Activated CD8-positive, alpha-beta memory T cell treated with anti-CD3 and anti-CD28 coated beads, Interleukin-2, amount 10 ng/mL, durations not matched to agents 7 days and 5 days (primary cell): ENCODE measurements at regions not wholly inside any gene's neighbourhood (a gene's known extent, or its start where the extent isn't known, plus 50 kb on each side); places are given as distances from the start of the nearest gene placed in this dataset.
"Not testable (repeated sequence)": the region's sequence is repeated elsewhere in the genome, so short reads cannot be mapped to it uniquely, and the experiment has no call there.

Experiments
- ATAC-seq: fragments of 150-1000 bp; cut with Tn5 transposase; one replicate; pipeline ENCODE4 v1.10.0; 2021; ENCODE audit warnings: moderate library complexity
- CTCF ChIA-PET: fragments of 350-600 bp; sonication (Branson Sonifier 250); formaldehyde crosslinking; loops from one replicate; lab custom pipeline; 2021; ENCODE audit warnings: antibody characterized with exemption; lab: Charles Lee
- DNase-seq: peaks from one replicate; pipeline ENCODE4 v3.0.0-alpha.2; 2020
- H3K27ac Mint-ChIP-seq: one replicate; pipeline ENCODE4 v1.8.0; 2021; ENCODE audit warnings: mild to moderate bottlenecking, mixed read lengths
- H3K27me3 Mint-ChIP-seq: one replicate; pipeline ENCODE4 v1.8.0; 2021; ENCODE audit warnings: mixed read lengths
- H3K36me3 Mint-ChIP-seq: one replicate; pipeline ENCODE4 v1.8.0; 2021; ENCODE audit warnings: mild to moderate bottlenecking, mixed read lengths
- H3K4me1 Mint-ChIP-seq: one replicate; pipeline ENCODE4 v1.8.0; 2021; ENCODE audit warnings: mixed read lengths
- H3K4me3 Mint-ChIP-seq: one replicate; pipeline ENCODE4 v1.8.0; 2021; ENCODE audit warnings: mild to moderate bottlenecking, moderate library complexity, mixed read lengths
- H3K9me3 Mint-ChIP-seq: one replicate; pipeline ENCODE4 v1.8.0; 2022; ENCODE audit warnings: low read depth, mixed read lengths

GRCh38 chrX:125533352-125533751 lies 213.7 kb downstream of the TEX13C start:
- Mint-ChIP-seq H3K36me3 (no peaks in the 10 kb centered on the region), H3K9me3 (no peaks in the 10 kb centered on the region), H3K4me3 (no peak overlapping the region), H3K27ac (no peak overlapping the region), H3K4me1 (no peaks in the 10 kb centered on the region), H3K27me3 (no peaks in the 10 kb centered on the region)
- ATAC-seq (no peak), DNase-seq (no peak)
- CTCF ChIA-PET: no interaction called here

GRCh38 chrX:125544031-125544660 lies 224.5 kb downstream of the TEX13C start:
- H3K4me3 Mint-ChIP-seq: no peak overlapping the region
- H3K27me3 Mint-ChIP-seq: no peaks in the 10 kb centered on the region
- H3K9me3 Mint-ChIP-seq: no peaks in the 10 kb centered on the region
- DNase-seq: no peak
- no peak overlapping the region for H3K27ac Mint-ChIP-seq
- no peaks in the 10 kb centered on the region for H3K36me3 Mint-ChIP-seq
- CTCF ChIA-PET: no interaction called here
- ATAC-seq: no peak
- H3K4me1 Mint-ChIP-seq: no peaks in the 10 kb centered on the region

- Mint-ChIP-seq H3K9me3 (no peaks in the 10 kb centered on the region), H3K36me3 (no peaks in the 10 kb centered on the region), H3K4me1 (no peaks in the 10 kb centered on the region), H3K4me3 (no peak overlapping the region), H3K27me3 (no peaks in the 10 kb centered on the region), H3K27ac (no peak overlapping the region)
- no peak for ATAC-seq
- no peak for DNase-seq
- CTCF ChIA-PET: no interaction called here
Observed at GRCh38 chrX:125544856-125545255, 225.2 kb downstream of the TEX13C start.

GRCh38 chrX:125577479-125577878 lies 257.8 kb downstream of the TEX13C start:
- no peaks in the 10 kb centered on the region for H3K27me3 Mint-ChIP-seq
- ATAC-seq (no peak), DNase-seq (no peak)
- no peaks in the 10 kb centered on the region for H3K36me3 Mint-ChIP-seq
- no peak overlapping the region for H3K27ac Mint-ChIP-seq
- H3K4me3 Mint-ChIP-seq: no peak overlapping the region
- CTCF ChIA-PET: no interaction called here
- H3K9me3 Mint-ChIP-seq: no peaks in the 10 kb centered on the region
- no peaks in the 10 kb centered on the region for H3K4me1 Mint-ChIP-seq

- no peaks in the 10 kb centered on the region for H3K4me1 Mint-ChIP-seq
- H3K27me3 Mint-ChIP-seq: no peaks in the 10 kb centered on the region
- no peak overlapping the region for H3K4me3 Mint-ChIP-seq
- no peak overlapping the region for H3K27ac Mint-ChIP-seq
- ATAC-seq (no peak), DNase-seq (no peak)
- CTCF ChIA-PET: no interaction called here
- H3K36me3 Mint-ChIP-seq: no peaks in the 10 kb centered on the region
- H3K9me3 Mint-ChIP-seq: no peaks in the 10 kb centered on the region
Observed at GRCh38 chrX:125604448-125604847, 284.8 kb downstream of the TEX13C start.

GRCh38 chrX:125605145-125605544 lies 285.5 kb downstream of the TEX13C start:
- Mint-ChIP-seq H3K27me3 (no peaks in the 10 kb centered on the region), H3K27ac (no peak overlapping the region), H3K4me3 (no peak overlapping the region), H3K9me3 (no peaks in the 10 kb centered on the region), H3K36me3 (no peaks in the 10 kb centered on the region), H3K4me1 (no peaks in the 10 kb centered on the region)
- DNase-seq (no peak), ATAC-seq (no peak)
- CTCF ChIA-PET: no interaction called here

GRCh38 chrX:125614591-125615343 lies 295.1 kb downstream of the TEX13C start:
- DNase-seq, H3K9me3 Mint-ChIP-seq, H3K36me3 Mint-ChIP-seq, H3K27ac Mint-ChIP-seq, ATAC-seq, H3K27me3 Mint-ChIP-seq, CTCF ChIA-PET, H3K4me1 Mint-ChIP-seq, H3K4me3 Mint-ChIP-seq: not testable (repeated sequence)

DNA sequence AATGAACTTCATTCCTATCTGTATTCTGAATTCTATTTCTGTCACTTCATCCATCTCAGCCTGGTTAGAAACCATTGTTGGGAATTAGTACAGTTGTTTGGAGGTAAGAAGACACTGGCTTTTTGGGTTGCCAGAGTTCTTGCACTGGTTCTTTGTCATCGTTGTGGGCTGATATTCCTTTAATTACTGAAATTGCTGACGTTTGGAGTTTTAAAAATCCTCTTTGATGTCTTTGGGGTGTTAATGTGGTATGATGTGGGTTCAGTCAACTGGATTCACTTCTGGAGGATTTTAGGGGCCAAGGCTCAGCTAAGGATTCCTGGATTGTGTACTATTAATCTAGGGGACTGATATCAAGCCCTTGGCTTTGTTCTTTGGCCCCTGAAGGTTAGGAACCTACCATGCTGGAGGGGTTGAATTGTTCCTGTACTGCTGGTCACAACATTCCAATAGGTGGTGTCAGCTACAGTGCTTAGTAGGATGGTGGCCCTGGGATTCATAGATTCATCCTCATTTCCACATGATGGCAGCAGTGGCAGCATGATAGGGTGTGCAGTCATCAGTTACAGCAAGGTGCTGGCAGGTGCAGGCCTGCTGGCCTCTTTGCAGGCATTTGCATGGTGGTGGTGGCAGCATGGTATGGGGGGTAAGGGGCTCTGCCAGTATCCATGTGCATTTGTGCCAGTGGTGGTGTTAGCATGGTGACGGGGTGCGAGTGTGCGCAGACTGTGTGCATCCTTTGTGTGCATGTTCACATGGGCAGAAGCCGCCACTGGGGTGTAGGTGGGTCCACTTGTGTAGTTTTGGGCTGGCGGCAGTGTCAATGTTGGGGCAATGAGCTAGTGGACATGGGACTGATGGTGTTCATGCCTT lies 301.3 kb downstream of the TEX13C start:
- H3K27me3 Mint-ChIP-seq: no peaks in the 10 kb centered on the region
- no peak overlapping the region for H3K27ac Mint-ChIP-seq
- ATAC-seq (no peak), DNase-seq (no peak)
- H3K9me3 Mint-ChIP-seq: no peaks in the 10 kb centered on the region
- H3K36me3 Mint-ChIP-seq: no peaks in the 10 kb centered on the region
- no peak overlapping the region for H3K4me3 Mint-ChIP-seq
- no peaks in the 10 kb centered on the region for H3K4me1 Mint-ChIP-seq
- CTCF ChIA-PET: no interaction called here

- Mint-ChIP-seq H3K27me3 (no peaks in the 10 kb centered on the region), H3K4me3 (no peak overlapping the region), H3K36me3 (no peaks in the 10 kb centered on the region), H3K27ac (no peak overlapping the region), H3K4me1 (no peaks in the 10 kb centered on the region), H3K9me3 (no peaks in the 10 kb centered on the region)
- no peak for DNase-seq
- no peak for ATAC-seq
- CTCF ChIA-PET: no interaction called here
Observed at GRCh38 chrX:125621588-125621927, 301.9 kb downstream of the TEX13C start.

- ATAC-seq (no peak), DNase-seq (no peak)
- CTCF ChIA-PET: no interaction called here
- Mint-ChIP-seq H3K27me3 (no peaks in the 10 kb centered on the region), H3K4me1 (no peaks in the 10 kb centered on the region), H3K9me3 (no peaks in the 10 kb centered on the region), H3K27ac (no peak overlapping the region), H3K36me3 (no peaks in the 10 kb centered on the region), H3K4me3 (no peak overlapping the region)
Observed at GRCh38 chrX:125622899-125623298, 303.2 kb downstream of the TEX13C start.

GRCh38 chrX:125627676-125628075 lies 308.0 kb downstream of the TEX13C start:
- ATAC-seq (no peak), DNase-seq (no peak)
- Mint-ChIP-seq H3K4me3 (no peak overlapping the region), H3K27ac (no peak overlapping the region), H3K36me3 (no peaks in the 10 kb centered on the region), H3K4me1 (no peaks in the 10 kb centered on the region), H3K9me3 (peaks cover 2% of the 10 kb centered on the region), H3K27me3 (no peaks in the 10 kb centered on the region)
- CTCF ChIA-PET: no interaction called here

GRCh38 chrX:125628435-125628834 lies 308.8 kb downstream of the TEX13C start:
- no peak overlapping the region for H3K27ac Mint-ChIP-seq
- no peaks in the 10 kb centered on the region for H3K36me3 Mint-ChIP-seq
- H3K4me3 Mint-ChIP-seq: no peak overlapping the region
- DNase-seq (no peak), ATAC-seq (no peak)
- no peaks in the 10 kb centered on the region for H3K4me1 Mint-ChIP-seq
- H3K27me3 Mint-ChIP-seq: no peaks in the 10 kb centered on the region
- peaks cover 2% of the 10 kb centered on the region for H3K9me3 Mint-ChIP-seq
- CTCF ChIA-PET: no interaction called here

- no peaks in the 10 kb centered on the region for H3K27me3 Mint-ChIP-seq
- H3K4me3 Mint-ChIP-seq: no peak overlapping the region
- CTCF ChIA-PET: no interaction called here
- H3K9me3 Mint-ChIP-seq: no peaks in the 10 kb centered on the region
- no peak for ATAC-seq
- no peak for DNase-seq
- no peaks in the 10 kb centered on the region for H3K36me3 Mint-ChIP-seq
- no peaks in the 10 kb centered on the region for H3K4me1 Mint-ChIP-seq
- H3K27ac Mint-ChIP-seq: no peak overlapping the region
Observed at GRCh38 chrX:125641405-125641804, 321.7 kb downstream of the TEX13C start.

DNA sequence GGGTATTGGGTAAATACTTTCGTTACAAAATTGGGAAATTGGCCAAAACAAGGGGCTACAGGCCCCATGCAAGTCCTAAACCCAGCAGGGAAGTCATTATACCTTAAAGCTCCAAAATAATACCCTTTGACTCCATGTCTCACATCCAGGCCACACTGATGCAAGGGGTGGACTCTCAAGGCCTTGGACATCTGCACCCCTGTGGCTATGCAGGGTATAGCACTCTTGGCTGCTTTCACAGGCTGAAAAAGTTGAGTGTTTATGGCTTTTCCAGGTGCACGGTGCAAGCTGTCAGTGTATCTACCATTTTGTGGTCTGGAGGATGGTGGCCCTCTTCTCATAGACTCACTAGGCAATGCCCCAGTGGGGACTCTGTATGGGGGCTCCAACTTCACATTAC lies 326.5 kb downstream of the TEX13C start:
- CTCF ChIA-PET: no interaction called here
- H3K4me3 Mint-ChIP-seq: no peak overlapping the region
- no peak for ATAC-seq
- no peak overlapping the region for H3K27ac Mint-ChIP-seq
- no peaks in the 10 kb centered on the region for H3K4me1 Mint-ChIP-seq
- no peaks in the 10 kb centered on the region for H3K9me3 Mint-ChIP-seq
- H3K36me3 Mint-ChIP-seq: no peaks in the 10 kb centered on the region
- no peaks in the 10 kb centered on the region for H3K27me3 Mint-ChIP-seq
- DNase-seq: no peak
